GM23338 (cell line): ENCODE measurements at regions not wholly inside any gene's neighbourhood (a gene's known extent, or its start where the extent isn't known, plus 50 kb on each side); places are given as distances from the start of the nearest gene placed in this dataset.

Experiments
- ATAC-seq: fragments of 200-7000 bp; cut with Tn5 transposase; 3 replicates; pipeline ENCODE4 v1.9.1; 2020
- DNase-seq: peaks from one replicate; pipeline ENCODE4 v3.0.0-alpha.2; 2015; ENCODE audit warnings: low spot score
- H2AFZ ChIP-seq: fragments of 200-600 bp; sonication (generic); 2 replicates; pipeline ENCODE4 v1.8.0; 2016; ENCODE audit warnings: antibody characterized with exemption, mild to moderate bottlenecking, moderate library complexity
- H3F3A ChIP-seq: fragments of 200-600 bp; sonication (generic); replicated peaks from 2 replicates; pipeline ENCODE4 v1.8.0; 2017; ENCODE audit warnings: antibody characterized with exemption, mixed run types, low read depth
- H3K27ac ChIP-seq: fragments of 200-600 bp; sonication (generic); 2 replicates; pipeline ENCODE4 v1.6.1; 2016; ENCODE audit warnings: low read depth
- H3K27me3 ChIP-seq: fragments of 200-600 bp; sonication (generic); 2 replicates; pipeline ENCODE4 v1.8.0; 2016; ENCODE audit warnings: mild to moderate bottlenecking, mixed run types, moderate library complexity; ENCODE audit not compliant: insufficient read depth
- H3K36me3 ChIP-seq: fragments of 200-600 bp; sonication (generic); 2 replicates; pipeline ENCODE4 v1.8.0; 2016; ENCODE audit warnings: mild to moderate bottlenecking; ENCODE audit not compliant: insufficient read depth
- H3K4me1 ChIP-seq: fragments of 200-600 bp; sonication (generic); 2 replicates; pipeline ENCODE4 v1.8.0; 2016; ENCODE audit warnings: mild to moderate bottlenecking, moderate library complexity; ENCODE audit not compliant: insufficient read depth
- H3K4me2 ChIP-seq: fragments of 200-600 bp; sonication (generic); 2 replicates; pipeline ENCODE4 v1.7.1; 2017; ENCODE audit warnings: mixed run types
- H3K4me3 ChIP-seq: fragments of 200-600 bp; sonication (generic); 2 replicates; pipeline ENCODE4 v1.6.1; 2016; ENCODE audit warnings: mixed run types
- H3K79me2 ChIP-seq: fragments of 200-600 bp; sonication (generic); replicated peaks from 2 replicates; pipeline ENCODE4 v1.8.0; 2017; ENCODE audit warnings: mild to moderate bottlenecking; ENCODE audit not compliant: insufficient read depth
- H3K9me2 ChIP-seq: fragments of 200-600 bp; sonication (generic); 2 replicates; pipeline ENCODE4 v1.8.0; 2017; ENCODE audit not compliant: insufficient read depth
- H4K20me1 ChIP-seq: fragments of 200-600 bp; sonication (generic); replicated peaks from 2 replicates; pipeline ENCODE4 v1.8.0; 2017; ENCODE audit warnings: mild to moderate bottlenecking; ENCODE audit not compliant: insufficient read depth
- H3K27ac Mint-ChIP-seq: 2 replicates; pipeline ENCODE4 v1.8.0; 2020; ENCODE audit warnings: inconsistent platforms, mild to moderate bottlenecking, moderate library complexity, mixed read lengths
- H3K27me3 Mint-ChIP-seq: 3 replicates; pipeline ENCODE4 v1.8.0; 2022; ENCODE audit warnings: low read depth, mild to moderate bottlenecking, moderate library complexity, mixed read lengths, inconsistent platforms; ENCODE audit not compliant: insufficient read depth, poor library complexity
- H3K36me3 Mint-ChIP-seq: 3 replicates; pipeline ENCODE4 v1.8.0; 2021; ENCODE audit warnings: low read depth, mild to moderate bottlenecking, inconsistent platforms, moderate library complexity, mixed read lengths
- H3K4me1 Mint-ChIP-seq: 3 replicates; pipeline ENCODE4 v1.8.0; 2020; ENCODE audit warnings: mild to moderate bottlenecking, inconsistent platforms, mixed read lengths
- H3K4me3 Mint-ChIP-seq: 3 replicates; pipeline ENCODE4 v1.8.0; 2021; ENCODE audit warnings: moderate library complexity, mild to moderate bottlenecking, inconsistent platforms, mixed read lengths
- H3K9me3 Mint-ChIP-seq: 3 replicates; pipeline ENCODE4 v1.8.0; 2020; ENCODE audit warnings: moderate library complexity, mild to moderate bottlenecking, inconsistent platforms, mixed read lengths
- CREB1 ChIP-seq: fragments of 250-450 bp; sonication (Bioruptor Pico); IDR thresholded peaks from 2 replicates; pipeline ENCODE4 v1.5.0; 2020; ENCODE audit warnings: low read depth, mild to moderate bottlenecking, moderate library complexity
- CTCF ChIP-seq, 2 experiments: fragments of 200-600 bp in 1 of 2; sonication (generic) in 1 of 2; conservative IDR thresholded peaks; 2 replicates each; pipeline versions ENCODE4 v1.5.1 to v1.6.1; 2016 to 2017; ENCODE audit warnings: antibody characterized with exemption in 2 of 2, low read depth in 2 of 2, mild to moderate bottlenecking in 2 of 2, moderate library complexity in 1 of 2
- EZH2 ChIP-seq: fragments of 200-600 bp; sonication (generic); IDR thresholded peaks from one replicate; pipeline ENCODE4 v1.8.0; 2017; ENCODE audit warnings: antibody characterized with exemption, mild to moderate bottlenecking, low read depth; ENCODE audit not compliant: unreplicated experiment
- EZH2phosphoT487 ChIP-seq: fragments of 200-600 bp; sonication (generic); IDR thresholded peaks from one replicate; pipeline ENCODE4 v1.8.1; 2018; ENCODE audit warnings: antibody characterized with exemption; ENCODE audit not compliant: unreplicated experiment
- JUNB ChIP-seq: IDR thresholded peaks from one replicate; pipeline ENCODE4 v1.6.1; 2016; ENCODE audit warnings: antibody characterized with exemption; ENCODE audit not compliant: unreplicated experiment
- NANOG ChIP-seq: IDR thresholded peaks from 2 replicates; pipeline ENCODE4 v1.6.1; 2016; ENCODE audit warnings: antibody characterized with exemption, borderline replicate concordance
- POLR2AphosphoS5 ChIP-seq: IDR thresholded peaks from 2 replicates; pipeline ENCODE4 v1.6.1; 2016; ENCODE audit warnings: antibody characterized with exemption, low read depth
- REST ChIP-seq: IDR thresholded peaks from one replicate; pipeline ENCODE4 v1.6.1; 2018; ENCODE audit warnings: antibody characterized with exemption; ENCODE audit not compliant: unreplicated experiment
- STAT1 ChIP-seq: IDR thresholded peaks from one replicate; pipeline ENCODE4 v1.6.1; 2016; ENCODE audit warnings: antibody characterized with exemption; ENCODE audit not compliant: unreplicated experiment
- ZNF114 ChIP-seq: fragments of 250-450 bp; sonication (Bioruptor Pico); IDR thresholded peaks from 2 replicates; pipeline ENCODE4 v1.5.0; 2020; ENCODE audit warnings: mild to moderate bottlenecking, moderate library complexity
- ZNF331 ChIP-seq: fragments of 250-450 bp; sonication (Bioruptor Pico); IDR thresholded peaks from 2 replicates; pipeline ENCODE4 v1.5.0; 2020; ENCODE audit warnings: low read depth, mild to moderate bottlenecking, moderate library complexity
- ZNF462 ChIP-seq: fragments of 250-450 bp; sonication (Bioruptor Pico); IDR thresholded peaks from 2 replicates; pipeline ENCODE4 v1.5.0; 2020; ENCODE audit warnings: mild to moderate bottlenecking, moderate library complexity

GRCh38 chr2:219995399-219995798 lies 368.0 kb downstream of the SLC4A3 start:
- no peak overlapping the region for H3K4me3 Mint-ChIP-seq
- H3K36me3 Mint-ChIP-seq = no peaks in the 10 kb centered on the region
- no peaks in the 10 kb centered on the region for H3K36me3 ChIP-seq
- H3K4me1 ChIP-seq = peaks cover 3% of the 10 kb centered on the region; the same call in 1 of the 2 replicates
- DNase-seq (no peak), ATAC-seq (no peak)
- H3K4me3 ChIP-seq = no peak overlapping the region
- H3K27me3 ChIP-seq = no peaks in the 10 kb centered on the region
- H2AFZ ChIP-seq = no peak overlapping the region; the same call in 1 of the 2 replicates
- no peaks in the 10 kb centered on the region for H4K20me1 ChIP-seq
- no peak overlapping the region for H3K27ac ChIP-seq
- H3K4me1 Mint-ChIP-seq = peaks cover 8% of the 10 kb centered on the region; the same call in 2 of the 3 replicates
- H3K27me3 Mint-ChIP-seq = no peaks in the 10 kb centered on the region
- no peak for TF ChIP-seq ZNF331 (CRISPR knock-in tag)
- no peak for TF ChIP-seq JUNB
- no peak for TF ChIP-seq EZH2
- TF ChIP-seq NANOG = no peak
- no peak for TF ChIP-seq CREB1 (CRISPR knock-in tag)
- TF ChIP-seq STAT1 = no peak
- no peak for TF ChIP-seq CTCF (conservative IDR thresholded peaks at IDR 0.05; ENCODE audit: low read depth in 2 of 2)
- no peak for TF ChIP-seq POLR2AphosphoS5
- no peak for TF ChIP-seq EZH2phosphoT487
- TF ChIP-seq ZNF462 (CRISPR knock-in tag) = no peak
- TF ChIP-seq ZNF114 (CRISPR knock-in tag) = no peak
- no peak for TF ChIP-seq REST
- no peaks in the 10 kb centered on the region for H3K9me3 Mint-ChIP-seq
- no peak overlapping the region for H3K4me2 ChIP-seq
- H3K79me2 ChIP-seq = no peaks in the 10 kb centered on the region
- H3F3A ChIP-seq = 0 out of 2 replicates have a peak, but pooled peaks cover 3% of the 10 kb centered on the region
- H3K9me2 ChIP-seq = no peaks in the 10 kb centered on the region
- no peak overlapping the region for H3K27ac Mint-ChIP-seq
